WTC11 (cell line): ENCODE measurements at regions not wholly inside any gene's neighbourhood (a gene's known extent, or its start where the extent isn't known, plus 50 kb on each side); places are given as distances from the start of the nearest gene placed in this dataset.

Experiments
- ATAC-seq: fragments of 200-7000 bp; cut with Tn5 transposase; 2 replicates; pipeline ENCODE4 v1.10.0; 2021; ENCODE audit warnings: mild to moderate bottlenecking, moderate library complexity
- CTCF ChIA-PET: fragments of 300-600 bp; sonication (Branson Sonifier 250); formaldehyde crosslinking; loops from one replicate; lab custom pipeline; 2021; ENCODE audit warnings: antibody characterized with exemption; lab: Charles Lee
- POLR2A ChIA-PET: fragments of 350-600 bp; sonication (Branson Sonifier 250); formaldehyde crosslinking; loops from one replicate; lab custom pipeline; 2021; ENCODE audit warnings: antibody characterized with exemption; lab: Charles Lee
- DNase-seq: peaks from one replicate; pipeline ENCODE4 v3.0.0; 2021; ENCODE audit warnings: low spot score
- H3K27ac Mint-ChIP-seq: 2 replicates; pipeline ENCODE4 v1.8.0; 2021; ENCODE audit warnings: mixed read lengths
- H3K27me3 Mint-ChIP-seq: 2 replicates; pipeline ENCODE4 v1.8.0; 2021; ENCODE audit warnings: low read depth, mild to moderate bottlenecking, moderate library complexity, mixed read lengths
- H3K36me3 Mint-ChIP-seq: 2 replicates; pipeline ENCODE4 v1.8.0; 2021; ENCODE audit warnings: mixed read lengths
- H3K4me1 Mint-ChIP-seq: 2 replicates; pipeline ENCODE4 v1.8.0; 2022; ENCODE audit warnings: mixed read lengths
- H3K4me3 Mint-ChIP-seq: 2 replicates; pipeline ENCODE4 v1.8.0; 2021; ENCODE audit warnings: mild to moderate bottlenecking, moderate library complexity, mixed read lengths
- H3K9me3 Mint-ChIP-seq: 2 replicates; pipeline ENCODE4 v1.8.0; 2021; ENCODE audit warnings: mixed read lengths
- AFF4 ChIP-seq: sonication (generic); formaldehyde crosslinking; IDR thresholded peaks from 2 replicates; pipeline ENCODE4 v1.8.1; 2023; ENCODE audit warnings: mild to moderate bottlenecking, missing genetic modification reagents, borderline replicate concordance
- ARID4B ChIP-seq: sonication (generic); formaldehyde crosslinking; IDR thresholded peaks from 2 replicates; pipeline ENCODE4 v1.8.0; 2023; ENCODE audit warnings: missing genetic modification reagents, mild to moderate bottlenecking, borderline replicate concordance
- ATF1 ChIP-seq: sonication (generic); formaldehyde crosslinking; IDR thresholded peaks from 2 replicates; pipeline ENCODE4 v1.8.1; 2023; ENCODE audit warnings: mild to moderate bottlenecking, moderate library complexity, missing genetic modification reagents
- CDX4 ChIP-seq: fragments of 250-450 bp; sonication (Bioruptor Pico); IDR thresholded peaks from 2 replicates; pipeline ENCODE4 v1.9.0; 2021; ENCODE audit warnings: moderate library complexity, mild to moderate bottlenecking, inconsistent platforms, borderline replicate concordance
- E2F1 ChIP-seq: sonication (generic); formaldehyde crosslinking; IDR thresholded peaks from 2 replicates; pipeline ENCODE4 v1.8.0; 2022; ENCODE audit warnings: mild to moderate bottlenecking, missing genetic modification reagents
- FOXP4 ChIP-seq: sonication (generic); formaldehyde crosslinking; IDR thresholded peaks from 2 replicates; pipeline ENCODE4 v1.8.0; 2022; ENCODE audit warnings: mild to moderate bottlenecking, missing genetic modification reagents
- GTF2I ChIP-seq: fragments of 250-450 bp; sonication (Bioruptor Pico); conservative IDR thresholded peaks from 2 replicates; pipeline ENCODE4 v1.4.0; 2021; ENCODE audit warnings: mild to moderate bottlenecking
- JUN ChIP-seq: sonication (generic); formaldehyde crosslinking; IDR thresholded peaks from 2 replicates; pipeline ENCODE4 v1.8.0; 2023; ENCODE audit warnings: mild to moderate bottlenecking, missing genetic modification reagents
- MXD4 ChIP-seq: fragments of 250-450 bp; sonication (Bioruptor Pico); IDR thresholded peaks from 2 replicates; pipeline ENCODE4 v1.8.0; 2021; ENCODE audit warnings: mild to moderate bottlenecking, moderate library complexity, borderline replicate concordance
- NR1H2 ChIP-seq: sonication (generic); formaldehyde crosslinking; IDR thresholded peaks from 2 replicates; pipeline ENCODE4 v1.9.0; 2021; ENCODE audit warnings: mild to moderate bottlenecking, moderate library complexity, missing genetic modification reagents
- TEAD4 ChIP-seq: sonication (generic); formaldehyde crosslinking; IDR thresholded peaks from 2 replicates; pipeline ENCODE4 v1.8.0; 2022; ENCODE audit warnings: mild to moderate bottlenecking, missing genetic modification reagents
- ZNF232 ChIP-seq: sonication (generic); formaldehyde crosslinking; IDR thresholded peaks from 2 replicates; pipeline ENCODE4 v1.8.0; 2022; ENCODE audit warnings: mild to moderate bottlenecking, missing genetic modification reagents
- ZNF263 ChIP-seq: sonication (generic); formaldehyde crosslinking; IDR thresholded peaks from 2 replicates; pipeline ENCODE4 v1.8.1; 2022; ENCODE audit warnings: low read depth, mild to moderate bottlenecking, moderate library complexity, missing genetic modification reagents
- ZNF281 ChIP-seq: sonication (generic); formaldehyde crosslinking; IDR thresholded peaks from 2 replicates; pipeline ENCODE4 v1.8.0; 2023; ENCODE audit warnings: mild to moderate bottlenecking, missing genetic modification reagents
- ZNF423 ChIP-seq: fragments of 250-450 bp; sonication (Bioruptor Pico); IDR thresholded peaks from 2 replicates; pipeline ENCODE4 v2.1.2; 2022; ENCODE audit warnings: mild to moderate bottlenecking, moderate library complexity
- TF ChIP-seq, protein P1 (sequence below): fragments of 250-450 bp; sonication (Bioruptor Pico); IDR thresholded peaks from 2 replicates; pipeline ENCODE4 v2.1.2; 2022; ENCODE audit warnings: mild to moderate bottlenecking, moderate library complexity
- TF ChIP-seq, protein P2 (sequence below): sonication (generic); formaldehyde crosslinking; IDR thresholded peaks from 2 replicates; pipeline ENCODE4 v1.8.1; 2023; ENCODE audit warnings: mild to moderate bottlenecking, missing genetic modification reagents

- Mint-ChIP-seq H3K4me1 (peaks cover 4% of the 10 kb centered on the region), H3K9me3 (no peaks in the 10 kb centered on the region), H3K36me3 (no peaks in the 10 kb centered on the region), H3K27me3 (no peaks in the 10 kb centered on the region), H3K4me3 (no peak overlapping the region), H3K27ac (no peak overlapping the region)
- POLR2A ChIA-PET = interaction anchor here (0.7 kb wide), 1 partner anchor 537 kb away, joined by 4 read pairs; no protein-coding TSS in a partner anchor
- ATAC-seq = no peak
- no peak for DNase-seq
- CTCF ChIA-PET = no interaction called here
- no peak for TF ChIP-seq ARID4B (CRISPR knock-in tag)
- TF ChIP-seq CDX4 (CRISPR knock-in tag) = no peak
- TF ChIP-seq ATF1 (CRISPR knock-in tag) = no peak
- no peak for TF ChIP-seq ZNF232
- TF ChIP-seq GTF2I (CRISPR knock-in tag) = no peak
- no peak for TF ChIP-seq ZNF263
- TF ChIP-seq, protein P1, sequence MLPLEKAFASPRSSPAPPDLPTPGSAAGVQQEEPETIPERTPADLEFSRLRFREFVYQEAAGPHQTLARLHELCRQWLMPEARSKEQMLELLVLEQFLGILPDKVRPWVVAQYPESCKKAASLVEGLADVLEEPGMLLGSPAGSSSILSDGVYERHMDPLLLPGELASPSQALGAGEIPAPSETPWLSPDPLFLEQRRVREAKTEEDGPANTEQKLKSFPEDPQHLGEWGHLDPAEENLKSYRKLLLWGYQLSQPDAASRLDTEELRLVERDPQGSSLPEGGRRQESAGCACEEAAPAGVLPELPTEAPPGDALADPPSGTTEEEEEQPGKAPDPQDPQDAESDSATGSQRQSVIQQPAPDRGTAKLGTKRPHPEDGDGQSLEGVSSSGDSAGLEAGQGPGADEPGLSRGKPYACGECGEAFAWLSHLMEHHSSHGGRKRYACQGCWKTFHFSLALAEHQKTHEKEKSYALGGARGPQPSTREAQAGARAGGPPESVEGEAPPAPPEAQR (CRISPR knock-in tag) = no peak
- TF ChIP-seq MXD4 (CRISPR knock-in tag) = no peak
- TF ChIP-seq E2F1 (CRISPR knock-in tag) = no peak
- no peak for TF ChIP-seq NR1H2 (CRISPR knock-in tag)
- no peak for TF ChIP-seq ZNF281 (CRISPR knock-in tag)
- no peak for TF ChIP-seq AFF4 (CRISPR knock-in tag)
- no peak for TF ChIP-seq JUN (CRISPR knock-in tag)
- TF ChIP-seq FOXP4 (CRISPR knock-in tag) = no peak
- TF ChIP-seq, protein P2, sequence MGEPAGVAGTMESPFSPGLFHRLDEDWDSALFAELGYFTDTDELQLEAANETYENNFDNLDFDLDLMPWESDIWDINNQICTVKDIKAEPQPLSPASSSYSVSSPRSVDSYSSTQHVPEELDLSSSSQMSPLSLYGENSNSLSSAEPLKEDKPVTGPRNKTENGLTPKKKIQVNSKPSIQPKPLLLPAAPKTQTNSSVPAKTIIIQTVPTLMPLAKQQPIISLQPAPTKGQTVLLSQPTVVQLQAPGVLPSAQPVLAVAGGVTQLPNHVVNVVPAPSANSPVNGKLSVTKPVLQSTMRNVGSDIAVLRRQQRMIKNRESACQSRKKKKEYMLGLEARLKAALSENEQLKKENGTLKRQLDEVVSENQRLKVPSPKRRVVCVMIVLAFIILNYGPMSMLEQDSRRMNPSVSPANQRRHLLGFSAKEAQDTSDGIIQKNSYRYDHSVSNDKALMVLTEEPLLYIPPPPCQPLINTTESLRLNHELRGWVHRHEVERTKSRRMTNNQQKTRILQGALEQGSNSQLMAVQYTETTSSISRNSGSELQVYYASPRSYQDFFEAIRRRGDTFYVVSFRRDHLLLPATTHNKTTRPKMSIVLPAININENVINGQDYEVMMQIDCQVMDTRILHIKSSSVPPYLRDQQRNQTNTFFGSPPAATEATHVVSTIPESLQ (CRISPR knock-in tag) = no peak
- no peak for TF ChIP-seq ZNF423
- TF ChIP-seq TEAD4 (CRISPR knock-in tag) = no peak
Observed at GRCh38 chr6:134698228-134698627, 251.7 kb downstream of the ALDH8A1 start.
